HepG2 (cell line): ENCODE measurements at regions not wholly inside any gene's neighbourhood (a gene's known extent, or its start where the extent isn't known, plus 50 kb on each side); places are given as distances from the start of the nearest gene placed in this dataset.

Experiments
- ATAC-seq: fragments of 200-7000 bp; cut with Tn5 transposase; 3 replicates; pipeline ENCODE4 v1.9.1; 2020; ENCODE audit warnings: mild to moderate bottlenecking, moderate library complexity
- BruUV-seq: library from RNA; stranded (reverse); fragments of 400-500 nt; replicated peaks from 2 replicates; lab custom pipeline; 2021; lab: Mats Ljungman, UMichigan
- CTCF ChIA-PET: fragments of 300-600 bp; formaldehyde crosslinking; extraction: SDS; loops from one replicate; lab custom pipeline; 2021; ENCODE audit warnings: low total read pairs, inconsistent platforms, low intra/inter-chr PET ratio; lab: Yijun Ruan, JAX
- POLR2A ChIA-PET: fragments of 350-600 bp; sonication (Branson Sonifier 250); formaldehyde crosslinking; loops from one replicate; lab custom pipeline; 2020; ENCODE audit warnings: antibody characterized with exemption, inconsistent platforms; lab: Yijun Ruan, JAX
- DNase-seq: peaks from one replicate; pipeline ENCODE4 v3.0.0-alpha.2; 2015; ENCODE audit warnings: low spot score
- FAIRE-seq: peaks from 3 replicates; lab custom pipeline; 2011; peaks lifted over from hg19 to GRCh38; lab: Jason Lieb, UNC
- H2AFZ ChIP-seq: one replicate; pipeline ENCODE4 v1.6.1; 2011; ENCODE audit warnings: low read length, inconsistent platforms
- H3K27ac ChIP-seq: fragments of 300-600 bp; 3 replicates; pipeline ENCODE4 v1.8.0; 2011; ENCODE audit warnings: mixed run types, mild to moderate bottlenecking, mixed read lengths, low read length, inconsistent platforms; ENCODE audit not compliant: insufficient read depth; ENCODE audit errors: extremely low read length
- H3K27me3 ChIP-seq, 2 experiments: fragments of 200-600 bp in 1 of 2; 2 replicates in 1 of 2; 3 replicates in 1 of 2; pipeline versions ENCODE4 v1.6.0 to v1.8.0; 2011; ENCODE audit warnings: low read length in 2 of 2, mild to moderate bottlenecking in 2 of 2, moderate library complexity in 2 of 2, inconsistent platforms in 1 of 2; ENCODE audit not compliant: insufficient read depth in 2 of 2, control insufficient read depth in 1 of 2
- H3K36me3 ChIP-seq, 2 experiments: fragments of 200-600 bp in 1 of 2; replicated peaks in 1 of 2; 2 replicates in 1 of 2; 3 replicates in 1 of 2; pipeline versions ENCODE4 v1.5.1 to v1.8.0; 2011; ENCODE audit warnings: low read length in 2 of 2, inconsistent platforms in 1 of 2; ENCODE audit not compliant: insufficient read depth in 2 of 2, control insufficient read depth in 1 of 2
- H3K4me1 ChIP-seq: 2 replicates; pipeline ENCODE4 v1.5.1; 2012; ENCODE audit warnings: low read length, inconsistent platforms; ENCODE audit not compliant: insufficient read depth
- H3K4me2 ChIP-seq: 2 replicates; pipeline ENCODE4 v1.6.0; 2011; ENCODE audit warnings: low read depth, low read length, inconsistent platforms
- H3K4me3 ChIP-seq, 3 experiments: fragments of 200-600 bp in 1 of 3; sonication (generic), shearing (Covaris generic) in 1 of 3; replicated peaks in 1 of 3; 2 replicates each; pipeline ENCODE4 v1.5.1; 2011 to 2016; ENCODE audit warnings: low read length in 3 of 3, inconsistent platforms in 2 of 3, low read depth in 2 of 3, mild to moderate bottlenecking in 2 of 3, control low read depth in 1 of 3, mixed read lengths in 1 of 3; ENCODE audit not compliant: insufficient read depth in 1 of 3
- H3K79me2 ChIP-seq: one replicate; pipeline ENCODE4 v1.6.1; 2011; ENCODE audit warnings: low read length, inconsistent platforms; ENCODE audit not compliant: insufficient read depth
- H3K9ac ChIP-seq: 2 replicates; pipeline ENCODE4 v1.6.0; 2011; ENCODE audit warnings: mild to moderate bottlenecking, low read depth, low read length, inconsistent platforms; ENCODE audit not compliant: insufficient read depth
- H3K9me3 ChIP-seq: 2 replicates; pipeline ENCODE4 v1.5.1; 2012; ENCODE audit warnings: mild to moderate bottlenecking, low read length
- H4K20me1 ChIP-seq: 2 replicates; pipeline ENCODE4 v1.6.0; 2011; ENCODE audit warnings: inconsistent platforms, mild to moderate bottlenecking, low read length, moderate library complexity; ENCODE audit not compliant: insufficient read depth
- MYC ChIP-seq: sonication (generic); formaldehyde crosslinking; IDR thresholded peaks from 2 replicates; pipeline ENCODE4 v1.9.0; 2021; ENCODE audit warnings: missing genetic modification reagents, borderline replicate concordance
- ZNF280D ChIP-seq: sonication (generic); formaldehyde crosslinking; IDR thresholded peaks from 2 replicates; pipeline ENCODE4 v1.5.1; 2020; ENCODE audit warnings: mild to moderate bottlenecking, missing genetic modification reagents
- ZNF557 ChIP-seq: sonication (generic); formaldehyde crosslinking; IDR thresholded peaks from 2 replicates; pipeline ENCODE4 v1.4.0; 2020; ENCODE audit warnings: missing genetic modification reagents
- ZNF572 ChIP-seq: sonication (generic); formaldehyde crosslinking; IDR thresholded peaks from 2 replicates; pipeline ENCODE4 v1.5.1; 2020; ENCODE audit warnings: mild to moderate bottlenecking, missing genetic modification reagents
- ZNF780A ChIP-seq: sonication (generic); formaldehyde crosslinking; IDR thresholded peaks from 2 replicates; pipeline ENCODE4 v1.8.0; 2022; ENCODE audit warnings: mild to moderate bottlenecking, missing genetic modification reagents, moderate library complexity
- WGBS: methylation state at CpG from one replicate; pipeline ENCODE4 v1.1.6; 2017; ENCODE audit warnings: low lambda C conversion rate; 5-methylcytosine and 5-hydroxymethylcytosine counted together
- in situ Hi-C: cut with HindIII; loops from 2 replicates; pipeline ENCODE4 v1.10.0; 2017; ENCODE audit warnings: low pct_unique_long_range_greater_than_20kb; ENCODE audit not compliant: extremely low pct_ligation_motif_present
- intact Hi-C: fragments of 100-400 bp; cut with micrococcal nuclease; formaldehyde crosslinking; loops from one replicate; pipeline ENCODE4 v1.10.0; 2022; ENCODE audit not compliant: unreplicated experiment
- TF ChIP-seq, protein P1 (sequence below): sonication (generic); formaldehyde crosslinking; IDR thresholded peaks from 2 replicates; pipeline ENCODE4 v1.4.0; 2020; ENCODE audit warnings: missing genetic modification reagents
- TF ChIP-seq, protein P2 (sequence below): sonication (generic); formaldehyde crosslinking; conservative IDR thresholded peaks from 2 replicates; pipeline ENCODE4 v1.4.0; 2020; ENCODE audit warnings: mild to moderate bottlenecking, missing genetic modification reagents, moderate library complexity

DNA sequence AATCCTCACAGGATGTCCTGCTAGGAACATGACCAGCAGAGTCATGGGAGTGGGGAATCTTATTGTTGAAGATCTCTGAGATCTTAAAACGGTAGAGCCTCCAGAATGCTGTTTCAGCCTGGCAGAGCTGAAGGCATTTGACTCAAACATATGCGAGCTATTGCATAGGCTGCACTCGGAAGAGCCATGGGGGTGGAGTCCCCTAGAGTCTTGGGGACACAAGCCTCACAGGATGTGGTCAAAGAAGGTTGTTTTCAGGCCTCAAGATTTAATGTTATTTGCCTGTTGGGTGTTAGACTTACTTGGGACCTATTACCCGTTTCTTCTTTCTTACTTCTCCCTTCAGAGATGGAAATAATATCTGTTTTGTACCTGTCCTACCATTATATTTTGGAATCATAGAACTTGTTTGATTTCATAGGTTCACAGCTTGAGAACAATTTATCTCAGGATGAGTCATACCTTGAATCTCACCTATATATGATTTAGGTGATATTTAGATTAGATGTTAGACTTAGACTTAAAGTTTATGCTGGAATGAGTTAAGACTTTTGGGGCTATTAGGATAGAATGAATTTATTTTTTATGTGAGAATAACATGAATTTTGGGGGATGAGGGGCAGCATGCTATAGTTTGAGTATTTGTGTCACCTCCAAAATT is 172.2 kb upstream of the ATP2B1 start (continued):
- TF ChIP-seq ZNF572 = no peak
- no peak for TF ChIP-seq MYC (CRISPR knock-in tag)

- DNase-seq = no peak
- BruUV-seq = no TSS peak
- Histone ChIP-seq H2AFZ (no peak overlapping the region), H3K4me3 (no peak overlapping the region), H3K27ac (no peak overlapping the region), H4K20me1 (no peaks in the 10 kb centered on the region), H3K36me3 (no peaks in the 10 kb centered on the region), H3K9me3 (no peaks in the 10 kb centered on the region), H3K4me2 (no peak overlapping the region), H3K9ac (no peak overlapping the region), H3K27me3 (no peaks in the 10 kb centered on the region), H3K4me1 (no peaks in the 10 kb centered on the region), H3K79me2 (no peaks in the 10 kb centered on the region)
- TF ChIP-seq ZNF780A (CRISPR knock-in tag) (no peak), ZNF280D (CRISPR knock-in tag) (no peak), ZNF557 (no peak)
- TF ChIP-seq, protein P1, sequence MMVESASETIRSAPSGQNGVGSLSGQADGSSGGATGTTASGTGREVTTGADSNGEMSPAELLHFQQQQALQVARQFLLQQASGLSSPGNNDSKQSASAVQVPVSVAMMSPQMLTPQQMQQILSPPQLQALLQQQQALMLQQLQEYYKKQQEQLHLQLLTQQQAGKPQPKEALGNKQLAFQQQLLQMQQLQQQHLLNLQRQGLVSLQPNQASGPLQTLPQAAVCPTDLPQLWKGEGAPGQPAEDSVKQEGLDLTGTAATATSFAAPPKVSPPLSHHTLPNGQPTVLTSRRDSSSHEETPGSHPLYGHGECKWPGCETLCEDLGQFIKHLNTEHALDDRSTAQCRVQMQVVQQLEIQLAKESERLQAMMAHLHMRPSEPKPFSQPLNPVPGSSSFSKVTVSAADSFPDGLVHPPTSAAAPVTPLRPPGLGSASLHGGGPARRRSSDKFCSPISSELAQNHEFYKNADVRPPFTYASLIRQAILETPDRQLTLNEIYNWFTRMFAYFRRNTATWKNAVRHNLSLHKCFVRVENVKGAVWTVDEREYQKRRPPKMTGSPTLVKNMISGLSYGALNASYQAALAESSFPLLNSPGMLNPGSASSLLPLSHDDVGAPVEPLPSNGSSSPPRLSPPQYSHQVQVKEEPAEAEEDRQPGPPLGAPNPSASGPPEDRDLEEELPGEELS (CRISPR knock-in tag) = no peak
- TF ChIP-seq, protein P2, sequence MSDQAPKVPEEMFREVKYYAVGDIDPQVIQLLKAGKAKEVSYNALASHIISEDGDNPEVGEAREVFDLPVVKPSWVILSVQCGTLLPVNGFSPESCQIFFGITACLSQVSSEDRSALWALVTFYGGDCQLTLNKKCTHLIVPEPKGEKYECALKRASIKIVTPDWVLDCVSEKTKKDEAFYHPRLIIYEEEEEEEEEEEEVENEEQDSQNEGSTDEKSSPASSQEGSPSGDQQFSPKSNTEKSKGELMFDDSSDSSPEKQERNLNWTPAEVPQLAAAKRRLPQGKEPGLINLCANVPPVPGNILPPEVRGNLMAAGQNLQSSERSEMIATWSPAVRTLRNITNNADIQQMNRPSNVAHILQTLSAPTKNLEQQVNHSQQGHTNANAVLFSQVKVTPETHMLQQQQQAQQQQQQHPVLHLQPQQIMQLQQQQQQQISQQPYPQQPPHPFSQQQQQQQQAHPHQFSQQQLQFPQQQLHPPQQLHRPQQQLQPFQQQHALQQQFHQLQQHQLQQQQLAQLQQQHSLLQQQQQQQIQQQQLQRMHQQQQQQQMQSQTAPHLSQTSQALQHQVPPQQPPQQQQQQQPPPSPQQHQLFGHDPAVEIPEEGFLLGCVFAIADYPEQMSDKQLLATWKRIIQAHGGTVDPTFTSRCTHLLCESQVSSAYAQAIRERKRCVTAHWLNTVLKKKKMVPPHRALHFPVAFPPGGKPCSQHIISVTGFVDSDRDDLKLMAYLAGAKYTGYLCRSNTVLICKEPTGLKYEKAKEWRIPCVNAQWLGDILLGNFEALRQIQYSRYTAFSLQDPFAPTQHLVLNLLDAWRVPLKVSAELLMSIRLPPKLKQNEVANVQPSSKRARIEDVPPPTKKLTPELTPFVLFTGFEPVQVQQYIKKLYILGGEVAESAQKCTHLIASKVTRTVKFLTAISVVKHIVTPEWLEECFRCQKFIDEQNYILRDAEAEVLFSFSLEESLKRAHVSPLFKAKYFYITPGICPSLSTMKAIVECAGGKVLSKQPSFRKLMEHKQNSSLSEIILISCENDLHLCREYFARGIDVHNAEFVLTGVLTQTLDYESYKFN (CRISPR knock-in tag) = no peak
- no peak for ATAC-seq
- in situ Hi-C loops = no loop called here
- no peak for FAIRE-seq
- intact Hi-C loops = no loop called here
- CTCF ChIA-PET = no interaction called here
- POLR2A ChIA-PET = no interaction called here
- WGBS = 89% methylated on average over 1 of the region's 1 CpG
Observed at GRCh38 chr12:89879766-89880165, 171.1 kb upstream of the ATP2B1 start.
